ENCODE measurements at regions not wholly inside any gene's neighbourhood (a gene's known extent, or its start where the extent isn't known, plus 50 kb on each side); places are given as distances from the start of the nearest gene placed in this dataset.
"Not testable (repeated sequence)": the region's sequence is repeated elsewhere in the genome, so short reads cannot be mapped to it uniquely, and the experiment has no call there.

DNA sequence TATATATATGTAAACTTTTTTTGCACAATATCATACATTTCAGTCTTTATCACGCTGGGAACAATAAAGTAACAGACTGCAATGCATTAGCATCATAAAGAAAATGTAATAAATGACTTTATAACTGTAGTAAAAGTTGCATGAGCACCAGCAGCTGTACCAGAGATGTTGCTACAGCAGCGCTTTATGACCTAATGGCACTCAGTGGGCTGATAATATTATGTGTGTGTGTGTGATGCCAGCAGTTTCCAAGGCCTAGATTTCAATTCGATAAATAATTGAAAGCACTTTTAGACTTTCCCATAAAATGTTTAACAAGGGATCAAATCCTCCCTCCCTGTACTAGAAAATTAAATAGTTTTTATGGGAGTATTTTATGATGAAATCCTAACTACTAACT is 367.6 kb upstream of the AGA start:
- no peak for DNase-seq

DNA sequence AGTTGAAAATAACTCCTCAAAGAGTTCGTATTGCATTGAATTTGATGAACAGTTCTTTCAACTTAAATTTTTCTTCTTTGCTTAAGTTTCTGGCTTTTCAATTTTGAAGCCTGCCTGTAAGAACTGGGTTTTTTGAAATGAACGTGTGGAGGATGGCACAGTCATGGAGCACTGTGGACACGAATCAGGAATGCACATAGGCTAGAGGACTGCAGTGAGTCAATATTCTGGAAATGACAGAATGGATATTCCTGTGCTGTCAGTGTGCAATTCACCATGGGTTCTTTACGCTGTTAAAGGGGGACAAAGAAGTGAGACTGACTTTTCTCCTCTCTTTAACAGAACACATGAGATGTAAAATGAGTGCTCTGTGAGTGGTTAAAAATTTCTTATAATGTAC is 368.0 kb upstream of the AGA start:
- no peak for DNase-seq

DNA sequence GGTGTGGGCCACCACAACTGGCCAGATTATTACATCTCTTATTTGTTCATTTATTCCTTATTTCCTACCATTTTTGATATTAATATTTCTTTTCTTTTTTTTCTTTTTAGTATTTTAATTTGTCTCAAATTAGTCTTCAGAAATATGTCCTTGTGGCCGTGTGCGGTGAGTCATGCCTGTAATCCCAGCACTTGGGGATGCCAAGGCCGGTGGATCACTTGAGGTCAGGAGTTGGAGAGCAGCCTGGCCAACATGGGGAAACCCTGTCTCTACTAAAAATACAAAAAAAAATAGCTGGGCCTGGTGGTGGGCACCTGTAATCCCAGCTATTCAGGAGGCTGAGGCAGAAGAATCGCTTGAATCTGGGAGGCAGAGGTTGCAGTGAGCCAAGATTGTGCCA is 376.2 kb upstream of the AGA start:
- not testable (repeated sequence) for DNase-seq

DNA sequence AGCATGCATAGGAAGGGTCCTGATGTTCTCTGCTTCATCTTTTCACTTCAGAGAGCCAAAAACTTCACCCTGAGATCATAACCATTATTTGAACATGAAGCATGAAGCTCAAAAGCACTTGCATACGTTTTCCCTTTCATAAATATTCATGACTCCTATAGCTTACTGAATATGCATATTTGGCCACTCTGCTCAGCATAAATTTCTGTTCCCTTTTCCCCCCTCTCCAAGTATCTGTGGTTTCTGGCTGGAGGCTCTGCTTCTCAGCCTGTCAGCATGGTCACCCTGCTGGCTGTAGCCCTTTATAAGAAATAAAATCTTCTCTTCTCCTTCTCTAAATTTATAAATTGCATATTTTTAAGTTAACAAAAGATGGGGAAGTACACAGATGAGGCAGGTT is 384.7 kb upstream of the AGA start:
- no peak for DNase-seq

DNA sequence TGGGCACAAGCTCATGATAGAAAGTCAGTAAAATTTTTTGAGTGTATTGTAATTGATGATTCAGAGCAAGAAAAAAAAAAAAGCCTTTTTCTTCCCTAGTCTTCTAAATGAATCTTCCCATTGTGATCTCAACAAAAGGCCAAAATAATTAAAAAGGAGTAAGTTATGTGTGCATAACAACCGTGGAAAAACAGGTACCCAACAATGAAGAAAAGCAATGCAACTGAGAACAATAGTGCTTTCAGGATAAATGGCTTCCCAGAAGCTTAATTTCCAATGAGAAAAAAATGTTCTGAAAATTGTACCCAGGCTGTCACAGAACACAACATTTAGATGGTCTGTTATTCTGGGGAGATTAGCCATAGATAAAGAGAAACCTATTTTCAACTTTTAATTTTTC is 399.0 kb upstream of the AGA start:
- DNase-seq, result no peak

DNA sequence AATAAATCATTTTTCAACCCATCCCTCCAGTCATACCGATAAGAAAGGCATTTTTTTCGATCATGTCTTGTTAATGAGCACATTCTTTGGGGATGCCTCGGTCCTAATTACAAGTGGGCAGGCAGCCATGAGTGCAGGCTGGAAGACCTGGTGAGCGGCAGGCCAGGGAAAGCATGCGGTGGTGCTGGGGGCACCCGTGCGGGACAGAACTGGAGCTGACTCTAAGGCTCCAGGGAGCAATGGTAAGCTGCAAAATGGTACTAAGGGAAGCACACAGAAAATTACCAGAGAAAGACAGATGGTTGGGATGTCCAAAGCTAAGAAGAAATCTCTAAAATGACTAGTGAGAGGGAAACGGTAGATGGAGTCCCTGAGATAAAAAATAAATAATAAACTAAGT is 411.0 kb upstream of the AGA start:
- no peak for DNase-seq

DNA sequence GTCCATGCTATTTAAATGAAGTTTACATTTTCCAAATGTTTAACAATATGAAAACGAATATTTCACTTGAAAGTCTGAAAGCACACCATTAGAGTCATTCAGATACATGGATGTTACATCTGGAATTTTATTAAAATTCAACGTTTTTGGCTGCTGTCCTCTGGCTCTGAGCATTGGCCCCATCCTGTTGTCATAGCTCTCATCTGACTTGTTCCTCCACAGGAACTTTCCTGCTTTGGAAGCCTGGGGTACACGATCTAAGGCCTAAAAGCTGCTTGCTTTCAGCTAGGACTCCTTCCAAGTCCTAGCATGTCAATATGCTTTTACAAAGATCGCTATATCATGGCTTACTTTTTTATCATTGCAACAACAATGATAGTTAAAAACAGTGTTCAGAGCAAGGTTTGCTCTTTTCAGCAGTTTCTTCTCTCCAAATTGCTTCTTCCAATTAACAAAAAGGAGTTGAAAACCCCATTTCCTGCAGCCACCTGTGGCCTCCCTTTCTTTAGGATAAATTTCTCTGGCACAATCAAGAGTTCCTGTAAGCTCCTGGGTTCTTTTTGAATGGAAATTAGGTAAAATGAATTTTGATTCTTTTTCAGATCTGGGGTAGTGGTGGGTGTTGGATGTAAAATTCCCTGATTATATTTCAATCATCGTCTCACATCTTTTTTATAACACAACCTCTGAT is 413.4 kb upstream of the AGA start:
- no peak for DNase-seq

DNA sequence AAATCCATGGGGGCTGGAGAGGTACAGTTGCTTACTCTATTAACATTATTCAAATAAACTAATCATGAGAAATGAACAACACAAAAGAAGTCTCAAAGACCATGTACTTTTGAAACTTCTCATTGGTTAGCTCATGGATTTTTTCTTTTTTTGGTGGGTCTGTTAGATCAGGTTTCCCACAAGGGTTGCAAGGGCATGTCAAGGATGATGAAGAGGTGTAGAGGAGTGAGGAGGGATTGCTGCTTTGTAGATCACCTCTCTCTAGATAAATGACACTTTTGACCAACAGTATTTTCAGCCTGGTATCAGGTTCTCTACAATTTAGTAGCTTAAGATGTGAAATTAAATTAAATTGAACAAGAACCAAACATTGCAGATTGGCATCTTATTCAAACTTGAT is 417.9 kb upstream of the AGA start:
- DNase-seq, result no peak

DNA sequence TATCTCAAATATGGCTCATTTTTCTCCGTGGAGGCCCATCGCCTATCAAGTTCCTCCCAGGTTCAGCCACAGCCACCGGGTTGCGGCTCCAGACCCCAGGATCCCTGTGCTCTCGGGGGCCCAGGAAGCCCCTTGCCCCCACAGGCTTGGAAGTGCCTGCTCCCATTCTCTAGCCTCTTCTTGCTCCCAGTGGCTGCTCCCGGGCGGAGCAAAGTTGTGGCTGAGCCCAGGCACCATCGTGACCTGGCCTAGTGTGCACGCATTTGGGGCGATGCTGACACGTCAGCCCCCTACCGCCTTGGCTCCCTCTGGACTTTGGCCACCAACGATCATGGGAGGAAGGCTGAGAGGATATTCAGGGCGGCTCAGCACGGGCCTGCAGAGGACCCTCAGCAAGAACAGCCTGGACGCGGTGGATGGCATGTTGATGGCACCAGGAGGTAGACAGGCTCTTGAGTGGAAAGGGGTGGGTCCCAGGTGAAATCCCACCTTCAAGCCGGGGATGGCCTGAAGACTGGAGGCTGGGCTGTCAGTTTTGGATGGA is 419.4 kb upstream of the AGA start:
- no peak for DNase-seq

DNA sequence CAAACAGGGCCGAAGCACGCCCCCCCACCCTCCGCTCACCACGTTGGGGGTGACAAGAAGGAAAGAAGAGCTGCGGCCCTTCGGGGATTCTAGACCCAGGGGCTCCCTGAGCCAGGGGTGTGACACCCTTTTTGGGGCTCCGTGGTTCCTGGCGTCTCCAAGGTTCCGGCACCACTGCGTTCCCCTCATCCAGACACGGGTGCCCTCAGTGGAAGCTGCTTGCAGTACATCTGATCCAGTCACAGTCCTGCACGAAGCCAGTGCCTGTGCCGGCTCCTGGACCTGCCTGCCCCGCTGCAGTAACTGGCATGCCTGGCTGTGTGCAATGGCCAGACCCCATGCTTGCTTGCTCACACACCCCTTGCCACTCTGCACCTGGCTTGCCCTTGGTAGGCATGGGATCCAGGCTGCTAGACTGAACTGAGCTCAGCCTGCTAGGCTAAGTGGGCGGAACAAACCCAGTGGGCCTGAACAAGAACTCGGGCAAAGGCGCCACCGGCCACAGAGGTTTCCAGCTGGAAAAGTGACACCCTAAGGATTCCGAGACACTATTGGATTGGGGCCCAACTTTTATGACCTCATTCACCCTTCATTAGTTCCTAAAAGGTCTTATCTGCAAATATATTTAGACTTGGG is 420.4 kb upstream of the AGA start:
- no peak for DNase-seq

DNA sequence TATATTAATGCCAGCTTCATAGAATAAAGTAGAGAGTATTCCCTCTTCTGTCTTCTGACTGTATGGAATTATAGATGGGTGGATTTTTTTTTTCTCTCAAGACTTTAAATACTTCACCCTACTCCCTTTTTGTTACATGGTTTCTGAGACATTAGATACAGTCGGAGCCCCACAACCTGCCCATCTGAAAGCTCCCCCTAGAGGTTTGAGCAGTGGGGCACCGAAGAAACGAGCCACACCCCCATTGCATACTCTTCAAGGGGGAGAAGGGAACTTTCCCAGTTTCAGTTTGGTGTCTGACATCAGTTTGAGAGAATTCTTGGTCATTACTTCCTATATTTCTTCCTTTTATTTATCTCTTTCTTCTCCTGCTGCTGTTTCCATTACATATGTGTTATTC is 437.6 kb upstream of the AGA start:
- peak; percentile 28 for DNase-seq

DNA sequence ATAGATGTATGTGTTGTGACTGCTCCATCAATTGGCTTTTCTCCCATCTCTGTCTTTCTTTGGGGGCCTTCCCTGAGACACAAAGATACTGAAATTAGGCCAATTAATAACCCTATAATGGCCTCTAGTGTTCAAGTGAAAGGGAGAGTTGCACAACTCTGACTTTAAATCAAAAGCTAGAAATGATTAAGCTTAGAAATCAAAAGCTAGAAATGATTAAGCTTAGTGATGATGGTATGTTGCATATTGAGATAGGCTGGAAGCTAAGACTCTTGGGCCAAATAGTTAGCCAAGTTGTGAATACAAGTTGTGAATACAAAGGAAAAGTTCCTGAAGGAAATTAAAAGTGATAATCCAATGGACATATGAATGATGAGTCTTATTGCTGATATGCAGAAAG is 452.9 kb upstream of the AGA start:
- no peak for DNase-seq

DNA sequence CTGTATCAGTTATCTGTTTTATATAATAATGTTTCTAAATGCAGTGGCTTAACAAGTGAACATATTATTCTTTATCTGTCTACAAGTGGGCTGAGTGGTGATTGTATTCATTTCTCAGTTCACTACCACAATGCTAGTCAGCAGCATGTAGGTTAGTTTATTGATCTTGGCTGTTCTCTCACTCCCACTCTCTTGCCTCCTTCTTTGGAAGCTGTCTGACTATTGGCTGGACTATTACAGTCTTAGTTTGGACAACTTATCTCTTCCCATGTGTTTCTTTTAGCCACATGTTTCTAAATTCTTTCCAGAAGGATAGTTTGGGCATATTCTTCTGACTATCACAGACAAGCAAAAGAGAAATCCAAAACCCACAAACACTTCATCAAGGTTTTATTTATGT is 459.5 kb upstream of the AGA start:
- DNase-seq, result no peak

DNA sequence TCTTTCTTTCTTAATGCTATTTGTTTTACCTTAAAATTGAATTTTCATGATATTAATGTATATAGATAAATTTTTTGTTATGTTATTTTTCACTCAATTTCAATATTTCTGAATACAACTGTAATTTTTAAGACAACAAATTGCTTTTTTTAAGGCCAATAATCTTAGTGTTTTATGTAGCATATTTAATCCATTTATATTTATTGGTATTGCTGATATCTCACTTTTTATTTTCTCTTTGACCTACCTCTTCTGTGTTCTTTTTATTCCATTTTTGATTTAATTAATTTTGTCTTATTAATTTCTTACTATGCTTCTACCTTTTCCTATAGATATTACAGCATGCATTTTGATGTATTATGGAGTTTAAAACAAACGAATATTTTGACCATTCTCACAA is 460.1 kb upstream of the AGA start:
- DNase-seq, result no peak

DNA sequence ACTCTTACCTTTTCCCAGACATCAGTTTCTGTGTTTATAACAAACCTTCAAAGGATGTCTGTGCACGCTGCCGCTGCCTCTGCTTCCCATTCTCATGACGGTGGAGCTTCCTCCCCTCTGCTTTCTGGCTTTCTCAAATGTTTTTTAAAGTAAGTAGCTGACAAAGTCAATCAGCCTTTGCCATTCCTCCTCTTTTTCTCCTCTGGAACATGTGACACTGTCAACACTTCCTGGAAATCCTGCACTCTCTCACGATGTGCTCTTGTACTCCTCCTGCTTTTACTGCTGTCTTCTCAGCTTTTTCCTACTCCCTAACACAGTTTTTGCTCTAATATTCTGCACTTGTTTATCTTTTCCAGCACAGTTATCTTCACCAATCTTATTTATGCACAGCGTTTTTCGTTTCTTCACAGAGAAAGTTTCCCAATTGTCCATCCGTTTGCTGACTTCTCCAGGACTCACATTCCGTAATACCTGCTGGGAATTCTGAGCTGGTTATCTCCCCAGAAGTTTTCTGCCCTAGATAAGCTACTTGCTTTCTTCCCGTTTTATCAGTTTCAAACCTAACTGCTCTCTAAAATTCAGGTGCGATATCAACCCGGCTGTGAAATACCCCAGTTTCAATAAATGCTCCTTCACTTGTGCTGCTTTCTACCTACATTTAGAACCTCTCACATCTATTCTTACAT is 465.6 kb upstream of the AGA start:
- DNase-seq, result no peak

DNA sequence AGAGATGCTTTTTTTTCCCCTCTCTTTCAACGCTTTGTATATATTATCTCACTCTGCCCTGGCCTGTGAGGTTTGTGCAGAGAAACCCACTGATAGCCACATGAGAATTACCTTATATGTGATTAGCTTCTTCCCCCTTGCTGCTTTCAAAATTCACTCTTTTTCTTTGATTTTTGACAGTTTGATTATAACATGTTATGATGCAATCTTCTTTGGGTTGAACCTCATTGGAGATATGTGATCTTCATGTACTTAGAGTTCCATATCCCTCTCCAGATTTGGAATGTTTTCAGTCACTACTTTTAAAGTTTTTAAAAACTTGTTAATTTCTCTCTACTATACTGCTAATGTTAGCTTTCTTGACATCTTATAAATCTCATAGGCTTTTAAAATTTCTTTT is 479.5 kb upstream of the AGA start:
- no peak for DNase-seq

DNA sequence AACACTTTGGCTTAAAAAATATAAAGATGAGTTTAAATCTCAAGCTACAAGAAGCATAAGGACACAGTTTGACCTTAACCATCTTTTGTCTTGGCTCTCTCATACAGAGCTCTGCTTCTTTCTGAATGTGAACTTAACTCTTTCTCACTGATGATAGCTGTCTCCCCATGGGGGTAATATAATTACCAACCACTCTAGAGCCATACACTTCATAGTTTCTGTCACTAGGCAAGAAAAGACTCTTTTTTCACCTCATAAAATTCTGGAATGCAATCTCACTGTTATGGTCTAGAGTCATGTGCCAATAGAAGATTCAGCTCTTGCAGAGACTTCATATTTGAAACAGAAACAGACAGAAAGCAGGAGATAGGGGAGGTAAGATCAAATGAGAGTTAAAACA is 481.7 kb upstream of the AGA start:
- DNase-seq, result no peak

DNA sequence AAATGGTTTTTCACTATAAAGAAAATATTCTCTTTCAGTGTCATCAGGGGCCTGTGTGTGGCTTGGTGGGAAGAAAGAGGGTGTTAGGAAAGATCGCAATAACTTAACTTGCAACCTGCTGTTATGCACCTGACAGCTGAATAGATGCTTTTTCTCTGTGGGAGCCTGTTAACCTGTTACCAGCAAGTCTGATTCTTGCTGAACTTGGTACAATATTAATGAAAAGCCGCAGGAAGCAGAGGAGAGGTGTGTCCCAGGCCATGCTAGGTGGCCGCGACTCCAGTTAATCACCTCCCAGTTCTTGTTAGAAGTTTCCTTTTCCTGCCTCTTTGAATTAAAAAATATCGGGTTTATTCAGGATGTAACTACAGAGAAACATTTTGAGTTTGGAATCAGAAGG is 494.8 kb upstream of the AGA start:
- no peak for DNase-seq

DNA sequence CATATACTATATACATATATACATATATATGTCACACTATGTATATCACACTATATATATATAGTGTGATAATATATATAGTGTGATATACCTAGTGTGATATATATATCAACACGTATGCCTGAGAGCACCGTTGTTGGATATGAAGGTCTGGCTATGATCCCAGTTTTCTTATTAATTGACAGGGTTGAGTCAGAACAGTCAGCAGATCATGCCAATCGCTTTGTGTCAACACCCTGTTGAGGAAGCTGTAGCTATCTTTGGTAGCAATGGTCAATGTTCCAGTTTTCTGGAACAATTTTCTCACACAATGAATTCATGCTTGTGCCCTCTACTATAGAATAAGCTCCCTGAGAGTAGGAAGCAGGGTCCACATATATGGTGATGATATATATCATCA is 496.0 kb upstream of the AGA start:
- DNase-seq, result no peak

DNA sequence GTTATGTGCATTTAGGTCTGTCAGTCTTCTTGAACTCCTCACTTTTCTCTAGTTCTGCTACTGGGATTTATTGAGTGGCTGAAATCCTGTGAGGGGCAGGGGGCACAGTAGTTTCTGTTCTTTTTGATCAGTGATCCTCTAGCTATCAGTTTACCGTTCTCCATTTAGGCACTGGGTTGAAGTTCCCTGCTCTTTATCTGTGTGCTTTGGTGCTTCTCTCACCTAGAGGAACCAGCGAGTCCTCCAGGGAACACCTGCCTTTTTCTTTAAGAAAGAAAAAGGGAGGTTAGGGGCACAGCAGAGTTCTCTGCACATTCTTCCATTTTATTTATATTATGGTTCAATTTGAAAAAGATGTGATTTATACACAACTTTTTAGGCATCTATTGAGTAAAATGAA is 503.0 kb upstream of the AGA start:
- no peak for DNase-seq

DNA sequence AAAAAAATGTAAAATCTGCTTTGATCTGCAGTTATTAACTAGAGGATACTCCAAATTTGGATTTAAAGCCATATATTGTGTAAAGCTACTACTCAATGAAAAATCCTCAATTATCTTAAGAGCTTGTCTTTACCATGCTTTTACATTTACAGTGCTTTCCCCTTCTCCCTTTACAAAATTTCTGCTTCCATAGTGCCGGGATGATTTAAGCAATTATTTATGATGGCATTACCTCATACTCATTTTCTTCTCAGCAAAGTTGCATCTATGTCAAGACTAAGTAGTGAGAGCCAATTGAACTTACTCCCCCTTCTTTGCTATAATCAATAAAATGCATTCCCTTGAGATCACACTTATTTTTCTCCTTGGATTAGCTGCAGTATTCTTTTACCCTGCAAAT is 505.4 kb upstream of the AGA start:
- DNase-seq, result no peak

DNA sequence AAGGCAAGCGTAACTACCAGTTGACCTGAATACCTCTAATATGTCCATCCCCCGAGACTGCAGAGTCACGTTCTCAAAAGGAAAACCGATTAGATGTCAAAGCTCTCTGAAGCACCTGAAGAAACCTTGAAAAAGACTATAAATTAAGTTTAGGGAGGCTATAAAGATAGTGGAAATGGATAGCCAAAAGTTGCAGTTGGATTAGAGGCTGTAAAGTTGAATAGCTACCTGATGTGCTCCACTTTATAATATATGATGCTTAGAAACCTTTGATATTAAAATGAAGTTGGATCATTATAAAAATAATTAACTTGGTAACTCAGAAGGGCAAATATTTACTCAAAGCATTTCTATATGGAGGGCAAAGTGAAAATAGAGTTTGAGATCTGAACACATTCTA is 506.6 kb upstream of the AGA start:
- no peak for DNase-seq

DNA sequence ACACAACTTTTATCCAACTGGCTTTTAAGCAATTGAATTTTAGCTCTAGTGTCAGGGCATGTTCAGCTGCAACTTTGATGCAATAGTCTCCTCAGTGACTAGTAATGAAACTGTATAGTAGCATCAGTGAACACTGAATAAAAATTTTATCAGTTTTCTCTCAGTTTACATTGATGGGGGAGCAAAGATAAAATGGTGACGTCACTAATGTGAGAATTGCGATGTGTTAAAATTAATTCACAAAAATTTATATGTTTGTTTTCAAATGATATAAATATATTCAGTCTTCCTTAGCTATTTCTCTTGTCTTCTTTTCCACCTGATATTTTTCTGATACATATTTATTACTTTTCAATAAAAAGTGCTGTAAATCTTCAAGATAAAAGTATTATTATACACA is 508.8 kb upstream of the AGA start:
- no peak for DNase-seq

DNA sequence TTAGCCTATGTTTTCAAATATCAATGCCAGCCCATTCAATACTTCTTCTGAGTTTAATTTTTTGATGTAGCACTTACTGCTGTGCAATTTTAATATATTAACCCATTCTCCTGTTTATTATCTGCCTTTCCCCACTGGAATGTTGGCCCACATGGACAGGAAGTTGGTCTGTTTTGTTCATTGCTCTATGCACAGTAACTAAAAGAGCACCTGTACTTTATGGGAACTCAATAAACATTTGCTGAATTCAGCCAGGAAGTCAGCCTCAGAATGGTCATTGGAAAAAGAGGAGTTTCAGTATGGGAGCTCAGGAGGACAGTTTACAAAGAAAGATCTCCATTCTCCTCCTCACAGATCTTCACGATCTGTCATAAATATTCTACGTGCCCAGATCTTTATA is 510.5 kb upstream of the AGA start:
- no peak for DNase-seq
